ENCODE measurements at regions not wholly inside any gene's neighbourhood (a gene's known extent, or its start where the extent isn't known, plus 50 kb on each side); places are given as distances from the start of the nearest gene placed in this dataset.

- TF ChIP-seq CTCF (conservative IDR thresholded peaks at IDR 0.05) (no peak), ZFX (IDR thresholded peaks at IDR 0.05) (no peak)
These were observed 310.8 kb upstream of the DMRT1 start for GRCh38 chr9:530681-531080.

Data from C4-2B (cell line).